GM19395 (cell line): ENCODE measurements at regions not wholly inside any gene's neighbourhood (a gene's known extent, or its start where the extent isn't known, plus 50 kb on each side); places are given as distances from the start of the nearest gene placed in this dataset.
A peak's percentile ranks its signal among the peaks of the same experiment; 100 is the strongest.
"Not testable (repeated sequence)": the region's sequence is repeated elsewhere in the genome, so short reads cannot be mapped to it uniquely, and the experiment has no call there.

Experiments used
- ATAC-seq: cut with Tn5 transposase; IDR thresholded peaks from one replicate; pipeline ENCODE4 v1.9.1; 2021; ENCODE audit warnings: mild to moderate bottlenecking, moderate library complexity; ENCODE audit not compliant: unreplicated experiment

DNA sequence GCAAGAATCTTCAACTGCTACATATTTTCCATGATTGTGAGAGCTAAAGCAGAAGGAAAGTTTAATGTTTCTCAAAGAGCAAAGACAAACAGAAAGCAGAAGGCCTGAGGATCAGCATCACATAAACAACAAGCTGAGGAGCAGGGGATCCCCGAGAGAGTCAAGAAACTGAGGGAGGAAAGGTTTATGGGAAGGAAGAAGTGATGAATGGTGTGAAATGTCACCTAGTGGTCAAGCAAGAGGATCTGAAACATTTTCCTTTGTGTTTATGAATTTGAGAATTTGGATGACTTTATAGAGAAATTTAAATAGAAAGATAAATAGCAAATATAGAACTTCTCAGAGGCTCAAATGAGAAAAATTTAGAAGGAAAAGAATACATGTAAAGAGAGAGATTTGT lies 481.9 kb downstream of the CHSY3 start:
- ATAC-seq, result no peak

DNA sequence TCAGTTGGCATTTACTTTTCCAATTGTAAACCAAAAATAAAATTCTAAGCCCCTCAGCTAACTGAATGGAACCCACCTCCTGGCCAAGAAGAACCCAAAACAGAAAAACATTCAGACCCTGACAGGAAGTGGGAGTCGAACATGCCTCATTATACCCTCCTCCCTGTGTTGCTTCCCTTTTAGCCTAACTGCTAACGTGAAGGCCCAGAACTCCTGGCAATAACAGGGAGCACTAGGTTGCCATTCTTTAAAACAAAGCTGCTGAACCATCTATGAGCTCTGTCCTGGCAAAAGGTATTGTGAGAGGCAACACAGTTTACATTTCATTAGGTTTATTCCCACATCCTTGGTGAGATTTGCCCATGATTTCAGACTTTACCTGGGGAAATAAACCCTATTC lies 481.4 kb downstream of the CHSY3 start:
- no peak for ATAC-seq

DNA sequence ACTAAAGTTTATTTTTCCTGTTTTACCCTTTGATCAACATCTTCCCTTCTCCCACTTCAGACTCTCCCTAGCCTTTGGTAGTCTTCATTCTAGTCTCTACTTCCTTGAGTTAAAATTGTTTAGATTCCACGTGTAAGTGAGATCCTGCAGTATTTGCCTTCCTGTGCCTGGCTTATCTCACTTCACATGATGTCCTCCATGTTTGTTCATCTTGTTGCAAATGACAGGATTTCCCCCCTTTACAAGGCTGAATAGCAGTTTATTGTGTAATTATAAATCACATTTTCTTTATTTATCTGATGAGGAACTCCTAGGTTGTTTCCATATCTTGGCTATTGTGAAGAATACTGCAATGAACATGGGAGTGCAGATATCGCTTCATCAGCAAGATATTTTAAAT lies 461.7 kb downstream of the CHSY3 start:
- ATAC-seq, result no peak

DNA sequence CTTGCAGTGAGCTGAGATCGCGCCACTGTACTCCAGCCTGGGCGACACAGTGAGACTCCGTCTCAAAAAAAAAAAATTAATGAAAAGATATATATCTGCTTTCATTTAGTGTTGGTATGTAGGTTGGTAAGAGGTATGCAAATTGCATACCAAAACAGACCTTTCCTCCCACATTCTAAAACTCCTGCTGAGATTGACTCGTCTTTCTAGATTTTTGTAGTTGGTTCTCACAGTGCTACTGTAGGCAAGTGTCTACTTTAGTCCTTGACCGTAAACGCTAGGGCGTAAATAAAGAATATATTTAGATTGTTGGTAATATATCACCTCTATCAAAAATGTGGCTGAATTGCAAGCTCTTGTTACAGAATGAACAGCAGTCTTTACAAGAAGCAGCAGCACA lies 445.9 kb downstream of the CHSY3 start:
- no peak for ATAC-seq

DNA sequence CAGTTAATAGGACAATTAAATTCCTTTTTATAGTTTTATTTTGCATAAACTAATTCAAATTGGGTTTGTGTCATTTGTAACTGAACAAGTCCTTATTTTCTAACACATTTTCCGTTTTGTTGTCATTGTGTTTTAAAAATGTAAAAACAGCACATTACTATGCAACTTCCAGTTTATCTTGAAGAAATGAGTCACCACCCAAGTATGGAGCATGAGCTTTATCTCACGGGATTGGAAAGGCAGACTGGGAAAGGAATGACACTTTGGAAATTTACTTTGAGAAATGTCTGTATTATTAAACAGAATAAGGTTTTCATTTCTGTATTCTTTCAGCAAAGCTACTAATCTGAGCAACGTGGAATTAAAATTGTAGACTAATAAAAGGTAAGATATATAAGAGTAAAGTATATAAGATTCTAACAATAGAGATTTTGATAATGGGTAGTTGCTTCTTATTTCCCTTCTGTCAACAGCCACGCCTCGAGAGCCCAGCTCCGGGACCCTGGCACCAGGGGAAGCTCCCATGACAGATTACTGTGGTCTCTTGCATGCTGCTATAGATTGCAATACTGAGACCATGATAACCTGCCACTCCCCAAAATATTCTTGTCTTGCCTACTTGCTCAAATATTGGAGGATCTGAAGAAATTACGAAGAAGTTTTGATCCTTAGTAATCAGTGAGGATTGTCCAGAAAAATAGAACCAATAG lies 433.1 kb downstream of the CHSY3 start:
- ATAC-seq, result no peak

DNA sequence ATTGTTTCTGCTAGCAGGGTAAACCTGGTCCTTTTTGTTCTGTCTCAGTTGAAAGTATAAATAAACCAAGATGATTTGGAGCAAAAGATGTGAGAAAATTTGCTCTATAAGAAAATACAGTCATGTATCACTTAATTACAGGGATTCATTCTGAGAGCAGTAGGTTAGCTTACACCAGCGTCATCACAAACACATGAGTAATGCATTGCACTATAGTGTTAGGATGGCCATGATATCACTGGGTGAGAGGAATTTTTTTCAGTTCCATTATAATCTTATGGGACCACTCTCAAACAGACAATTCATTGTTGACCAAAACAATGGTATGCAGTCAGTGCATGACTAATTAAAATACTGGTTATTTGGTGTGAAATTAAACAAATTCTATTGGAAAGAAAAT lies 430.9 kb downstream of the CHSY3 start:
- no peak for ATAC-seq

DNA sequence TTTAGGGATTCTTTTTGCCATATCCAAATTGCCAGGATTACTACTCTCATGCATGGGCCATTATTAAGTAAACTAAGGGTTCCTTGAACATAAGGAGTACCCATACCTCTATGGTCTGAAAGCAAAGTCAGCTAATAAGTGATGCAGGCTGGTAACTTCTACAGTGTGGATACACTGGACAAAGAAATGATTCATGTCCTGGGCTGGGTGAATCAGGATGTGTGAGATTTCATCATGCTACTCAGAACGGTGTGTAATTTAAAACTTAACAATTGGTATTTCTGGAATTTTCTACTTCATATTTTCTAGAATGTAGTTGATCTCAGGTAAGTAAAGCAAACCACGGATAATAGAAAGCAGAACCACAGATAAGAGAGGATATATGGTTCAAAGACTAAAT lies 428.8 kb downstream of the CHSY3 start:
- ATAC-seq, result no peak

DNA sequence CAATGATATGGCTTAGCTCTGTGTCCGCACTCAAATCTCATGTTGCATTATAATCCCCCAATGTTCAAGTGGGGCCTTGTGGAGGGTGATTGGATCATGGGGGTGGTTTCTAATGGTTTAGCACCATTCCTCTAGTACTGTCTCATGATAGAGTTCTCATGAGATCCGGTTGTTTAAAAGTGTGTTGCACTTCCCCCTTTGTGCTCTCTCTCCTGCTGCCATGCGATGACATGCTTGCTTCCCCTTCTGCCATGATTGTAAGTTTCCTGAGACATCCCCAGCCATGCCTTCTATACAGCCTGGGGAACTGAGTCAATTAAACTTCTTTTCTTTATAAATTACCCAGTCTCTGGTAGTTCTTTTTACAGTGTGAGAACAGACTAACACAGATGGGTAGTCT lies 427.1 kb downstream of the CHSY3 start:
- no peak for ATAC-seq

DNA sequence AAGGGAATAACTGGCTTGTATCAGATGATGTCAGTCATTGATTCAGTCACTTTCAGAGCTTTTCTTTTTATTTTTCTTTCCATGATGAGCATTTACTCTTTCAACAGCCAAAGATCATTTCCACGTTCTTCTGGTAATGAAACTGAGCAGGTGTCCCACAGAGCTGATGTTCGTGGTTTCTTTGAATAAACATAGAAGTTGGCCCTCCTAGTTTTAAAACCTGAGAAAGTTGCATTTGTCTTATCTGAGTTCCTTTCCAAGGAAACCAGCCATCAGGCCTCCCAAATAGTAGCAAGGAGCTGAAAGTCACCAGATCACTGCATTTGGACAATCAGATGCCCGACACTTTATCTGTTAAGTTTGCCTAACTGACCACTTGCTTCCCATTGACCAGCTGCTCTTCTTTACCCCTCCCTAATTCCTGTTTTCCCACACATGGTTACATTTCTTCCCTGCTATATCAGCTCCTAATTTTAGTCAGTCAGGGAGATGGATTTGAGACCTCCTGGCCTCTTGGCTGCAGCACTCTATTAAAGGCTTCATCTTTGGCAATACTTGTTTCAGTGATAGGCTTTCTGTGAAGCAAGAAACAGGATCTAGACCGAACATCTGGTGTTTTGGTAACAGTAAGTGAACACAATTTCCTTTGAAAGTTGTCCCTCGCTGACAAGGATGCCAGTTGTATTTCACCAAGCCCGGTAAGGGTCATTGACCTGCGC lies 420.8 kb downstream of the CHSY3 start:
- ATAC-seq, result no peak

DNA sequence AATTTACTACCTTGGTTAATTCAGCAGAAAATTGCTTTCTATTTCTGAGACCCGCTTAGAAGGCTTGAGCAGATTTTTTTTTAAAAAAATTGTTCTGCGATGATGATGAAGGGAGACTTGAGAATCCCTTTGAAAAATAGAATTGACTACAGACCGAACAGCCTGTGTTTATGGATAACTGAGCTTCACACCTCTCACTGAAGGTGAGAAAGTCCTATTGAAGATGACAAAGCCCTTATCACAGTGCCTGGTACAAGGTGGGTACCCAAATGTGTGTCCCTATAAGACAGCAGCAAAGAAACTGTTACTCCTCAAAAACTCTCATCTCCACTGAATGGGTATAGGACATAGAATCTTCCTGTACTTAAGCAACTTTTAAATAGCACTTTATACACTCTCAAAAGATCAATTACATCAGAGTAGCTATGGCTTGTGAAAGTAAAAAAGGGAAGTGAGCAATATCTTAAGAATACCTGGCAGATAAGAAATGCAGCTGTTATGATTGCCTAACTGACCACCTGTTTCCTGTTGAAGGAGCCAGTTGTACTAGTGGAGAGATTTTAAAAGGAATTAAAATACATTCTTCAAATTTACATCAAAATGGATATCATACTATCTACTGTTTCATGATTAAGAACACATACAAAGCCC lies 419.7 kb downstream of the CHSY3 start:
- ATAC-seq, result peak; percentile 100

DNA sequence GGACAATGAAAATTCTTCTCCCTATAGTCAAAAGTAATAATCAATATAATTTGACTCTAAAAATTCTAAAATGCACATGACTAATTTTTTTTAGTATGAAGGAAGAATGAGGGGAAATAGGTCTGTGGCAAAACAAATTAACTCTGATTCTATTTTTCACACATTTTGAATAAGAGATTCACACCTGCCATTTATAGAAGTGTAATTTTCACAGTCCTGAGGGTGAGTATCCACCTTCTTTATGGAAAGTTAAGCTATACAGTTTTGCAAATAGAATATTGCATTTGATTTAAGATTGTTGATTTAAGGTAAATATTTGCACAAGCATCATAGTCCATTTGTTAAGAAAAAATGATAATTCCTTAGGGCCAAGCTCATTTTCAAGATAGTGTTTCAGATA lies 417.7 kb downstream of the CHSY3 start:
- ATAC-seq, result no peak

DNA sequence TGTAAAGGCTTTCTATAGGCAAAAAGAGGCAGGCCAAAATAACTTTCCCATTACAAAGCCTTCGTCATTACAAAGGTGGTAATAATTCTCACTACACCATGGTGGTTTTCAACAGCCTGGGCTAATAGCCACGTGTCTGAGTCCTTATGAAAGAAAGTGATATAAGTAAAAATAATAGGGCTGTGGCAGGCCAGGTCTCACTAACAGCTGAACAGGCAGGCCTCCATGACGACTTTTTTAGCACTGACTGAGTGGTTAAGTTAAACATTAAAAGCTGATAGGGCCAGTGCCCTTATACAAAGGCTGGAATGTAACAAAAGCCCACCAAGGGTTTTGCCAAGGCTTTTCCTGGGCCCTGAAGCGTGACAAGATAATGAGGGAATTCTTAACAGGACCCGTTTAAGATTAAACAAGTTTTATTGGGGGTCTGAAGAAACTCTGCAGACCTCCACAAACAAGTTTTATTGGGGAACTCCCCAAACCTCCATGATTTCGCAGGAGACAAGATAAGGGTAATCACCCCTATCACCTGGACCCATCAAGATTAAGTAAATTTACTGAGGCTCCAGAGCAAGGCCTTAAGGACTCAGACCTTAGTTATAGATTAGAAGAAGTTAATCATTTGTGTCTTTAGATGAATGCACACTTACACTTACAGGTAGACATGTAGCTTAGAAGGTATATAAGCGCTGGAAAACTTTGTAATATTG lies 412.9 kb downstream of the CHSY3 start:
- ATAC-seq, result peak; percentile 73

DNA sequence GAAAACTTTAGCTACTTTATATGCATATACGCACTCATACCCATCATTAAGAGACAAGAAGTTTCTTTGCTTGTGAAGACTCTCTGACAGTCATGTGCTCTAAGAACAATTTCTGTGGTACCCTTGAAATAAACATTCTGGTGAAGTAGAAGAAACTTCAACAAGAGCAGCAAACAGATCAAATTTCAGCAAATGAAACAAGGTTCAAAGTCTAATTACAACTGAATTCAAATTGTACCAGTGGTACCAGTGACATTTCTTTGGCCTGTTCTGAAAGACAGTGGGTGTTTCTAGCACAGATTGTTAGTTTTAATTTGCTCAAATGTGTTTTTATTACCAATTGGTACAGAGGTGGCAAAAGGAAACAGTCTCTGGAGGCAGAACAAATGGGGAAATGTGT lies 391.0 kb downstream of the CHSY3 start:
- ATAC-seq, result no peak

DNA sequence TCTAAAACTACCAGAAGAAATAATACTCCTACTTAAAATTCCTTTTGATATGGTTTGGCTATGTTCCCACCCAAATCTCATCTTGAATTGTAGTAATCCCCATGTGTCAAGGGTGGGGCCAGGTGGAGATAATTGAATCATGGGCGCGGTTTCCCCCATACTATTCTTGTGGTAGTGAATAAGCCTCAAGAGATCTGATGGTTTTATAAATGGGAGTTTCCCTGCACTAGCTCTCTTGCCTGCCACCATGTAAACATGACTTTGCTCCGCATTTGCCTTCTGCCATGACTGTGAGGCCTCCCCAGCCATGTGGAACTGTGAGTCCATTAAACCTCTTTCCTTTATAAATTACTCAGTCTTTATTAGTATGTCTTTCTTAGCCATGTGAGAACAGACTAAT lies 390.5 kb downstream of the CHSY3 start:
- not testable (repeated sequence) for ATAC-seq

DNA sequence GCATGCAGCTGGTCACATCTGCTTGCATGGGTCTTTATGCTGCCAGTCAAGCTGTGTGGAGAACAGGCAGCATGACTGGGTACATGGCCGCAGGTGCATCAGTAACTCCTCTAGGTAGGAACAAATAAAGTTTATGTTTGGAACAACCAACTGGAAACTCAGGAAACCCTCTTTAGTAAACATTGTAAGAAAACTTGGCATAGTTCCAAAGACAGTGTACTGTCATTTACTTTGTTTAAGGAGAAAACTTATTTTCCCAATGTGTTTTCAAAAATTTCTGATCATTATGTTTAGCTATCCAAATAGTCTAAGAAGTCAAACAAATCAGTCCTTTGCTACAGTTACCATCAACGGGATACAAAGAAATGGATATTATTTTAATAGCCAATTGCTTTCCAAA lies 386.0 kb downstream of the CHSY3 start:
- no peak for ATAC-seq

DNA sequence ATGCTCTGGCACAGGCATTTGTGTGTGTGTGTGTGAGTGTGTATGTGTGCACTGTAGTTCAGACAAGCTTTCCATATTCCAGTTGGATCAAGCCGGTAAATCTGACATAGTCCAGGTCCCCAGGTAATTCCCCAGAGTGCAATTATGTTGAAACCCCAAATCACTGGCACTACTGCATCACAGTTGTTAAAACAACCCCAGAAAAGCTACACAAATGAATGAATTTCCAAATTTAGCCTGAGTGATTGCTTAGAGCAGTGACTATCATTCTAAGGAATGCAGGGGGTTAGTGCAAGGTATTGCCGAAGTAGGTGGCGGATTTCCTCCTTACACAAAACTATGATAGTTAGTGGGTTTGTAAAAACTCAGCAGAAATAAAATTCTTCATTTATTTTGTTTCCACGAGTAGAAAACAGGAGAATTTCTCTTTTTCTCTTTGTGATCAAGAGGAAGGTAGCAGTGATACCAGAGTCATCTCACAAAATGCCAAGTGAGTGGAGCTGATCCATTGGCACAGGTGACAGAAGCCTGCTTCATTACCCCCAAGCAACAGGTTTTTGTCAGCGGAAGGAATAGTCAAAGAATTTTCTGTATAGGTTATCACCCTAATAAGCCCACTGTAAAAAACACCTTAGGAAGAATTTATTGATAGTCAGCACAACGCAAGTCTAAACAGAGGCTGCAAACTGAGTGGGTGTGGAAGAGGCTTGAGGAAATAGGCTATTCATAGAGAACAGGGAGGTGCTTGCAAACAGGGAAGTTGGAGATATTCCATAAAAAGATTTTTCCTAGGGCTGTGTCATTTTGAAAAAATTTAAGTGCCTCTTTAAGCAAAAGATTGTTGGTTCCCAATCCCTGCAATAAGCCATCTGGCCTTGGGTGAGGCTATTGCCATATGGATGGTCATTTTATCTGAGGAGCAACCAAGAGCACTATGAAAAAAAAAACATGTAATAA lies 385.1 kb downstream of the CHSY3 start:
- no peak for ATAC-seq

DNA sequence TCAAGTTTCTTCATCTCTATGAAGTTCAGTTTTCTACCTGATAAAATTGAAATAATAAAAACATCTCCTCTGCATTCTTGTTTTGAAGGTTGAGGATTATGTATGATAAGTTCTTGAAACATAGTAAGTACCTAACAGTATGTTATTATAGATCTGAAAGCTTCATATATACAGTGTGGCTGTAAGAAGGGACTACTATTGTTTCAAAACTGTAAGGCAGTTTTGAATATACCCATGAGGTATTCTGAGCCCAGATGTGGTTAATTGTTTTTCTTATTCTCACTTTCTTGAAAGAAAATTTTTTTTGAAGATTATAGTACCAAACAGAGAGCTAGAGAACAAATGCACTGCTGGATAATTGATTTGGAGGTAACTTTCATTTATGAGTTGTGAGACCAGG lies 383.2 kb downstream of the CHSY3 start:
- ATAC-seq, result no peak

DNA sequence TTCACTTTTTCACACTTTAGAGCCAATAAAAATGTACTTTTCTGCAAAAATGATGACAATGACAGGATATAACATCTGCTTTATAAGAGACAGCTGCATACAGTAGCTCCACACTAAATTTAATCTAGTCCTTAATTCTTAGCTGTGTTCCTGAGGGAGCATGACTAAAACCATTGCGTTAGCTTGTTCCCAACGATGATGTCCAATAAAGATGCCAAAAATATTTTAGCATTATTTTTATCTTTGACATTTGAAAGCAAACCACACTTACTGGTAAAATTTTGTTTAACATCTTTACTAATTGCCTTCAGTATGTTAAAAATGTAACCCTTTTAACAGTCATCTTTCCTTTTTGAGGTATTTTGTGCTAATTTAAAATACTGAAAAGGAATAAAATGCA lies 382.7 kb downstream of the CHSY3 start:
- no peak for ATAC-seq

DNA sequence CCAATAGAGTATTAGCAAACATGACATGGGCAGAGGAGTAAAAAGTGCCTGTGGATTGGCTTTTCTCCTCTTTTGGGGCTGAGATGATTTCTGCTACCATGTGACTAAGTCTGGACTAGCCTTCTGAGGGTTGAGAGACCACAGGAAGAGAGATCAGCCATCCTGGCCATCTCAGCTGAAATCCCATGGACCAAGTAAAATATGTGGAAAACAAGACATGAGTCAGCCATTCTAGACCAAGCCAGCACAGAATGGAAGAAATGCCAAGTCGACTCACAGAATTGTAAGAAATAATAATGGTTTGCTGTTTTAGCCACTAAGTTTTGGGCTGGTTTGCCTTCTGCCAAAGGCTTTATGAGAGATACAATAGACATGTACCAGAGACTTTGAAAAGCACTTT lies 377.8 kb downstream of the CHSY3 start:
- ATAC-seq, result no peak

DNA sequence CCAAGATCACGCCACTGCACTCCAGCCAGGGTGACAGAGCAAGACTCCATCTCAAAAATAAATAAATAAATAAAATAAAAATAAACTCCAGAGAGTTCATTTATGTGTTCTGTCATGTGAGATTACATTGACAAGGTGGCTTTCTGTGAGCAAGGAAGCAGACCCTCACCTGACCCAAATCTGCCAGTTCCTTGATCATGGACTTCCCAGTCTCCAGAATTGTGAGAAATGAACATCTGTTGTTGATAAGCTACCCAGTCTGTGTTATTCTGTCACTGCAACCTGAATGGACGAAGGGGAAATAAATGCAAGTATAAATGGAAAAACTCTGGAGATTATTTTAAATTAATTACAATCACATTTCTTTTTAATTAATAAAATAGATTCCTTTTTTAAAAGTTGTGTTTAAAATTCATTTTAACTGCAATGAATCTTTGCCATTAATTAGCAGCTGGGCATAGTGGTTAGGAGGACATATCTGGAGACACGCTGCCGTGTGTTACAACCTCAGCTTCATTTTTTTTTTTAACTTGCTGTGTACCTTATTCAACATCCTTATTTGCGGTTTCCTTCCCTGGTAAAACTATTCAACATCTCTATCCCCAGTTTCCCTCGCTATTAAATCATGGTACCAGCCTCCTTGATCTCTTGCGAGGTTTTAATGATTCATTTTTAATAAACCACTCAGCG lies 376.4 kb downstream of the CHSY3 start:
- no peak for ATAC-seq
